ENCODE measurements at regions not wholly inside any gene's neighbourhood (a gene's known extent, or its start where the extent isn't known, plus 50 kb on each side); places are given as distances from the start of the nearest gene placed in this dataset.

- no peak for DNase-seq
Measured at GRCh38 chr13:61810065-61810464, 394.4 kb upstream of the PCDH20 start.

GRCh38 chr13:61797397-61797796 is 381.7 kb upstream of the PCDH20 start:
- no peak for DNase-seq

GRCh38 chr13:61795580-61795979 is 379.9 kb upstream of the PCDH20 start:
- no peak for DNase-seq

- DNase-seq = no peak
Measured at GRCh38 chr13:61779456-61779855, 363.8 kb upstream of the PCDH20 start.

GRCh38 chr13:61778531-61778930 is 362.9 kb upstream of the PCDH20 start:
- DNase-seq = no peak

GRCh38 chr13:61777899-61778298 is 362.2 kb upstream of the PCDH20 start:
- no peak for DNase-seq

- no peak for DNase-seq
Measured at GRCh38 chr13:61777271-61777670, 361.6 kb upstream of the PCDH20 start.

GRCh38 chr13:61774903-61775302 is 359.3 kb upstream of the PCDH20 start:
- DNase-seq = no peak

GRCh38 chr13:61770681-61771080 is 355.0 kb upstream of the PCDH20 start:
- no peak for DNase-seq

GRCh38 chr13:61768175-61768574 is 352.5 kb upstream of the PCDH20 start:
- no peak for DNase-seq

GRCh38 chr13:61766667-61767058 is 351.0 kb upstream of the PCDH20 start:
- DNase-seq = no peak

GRCh38 chr13:61765940-61766666 is 350.5 kb upstream of the PCDH20 start:
- DNase-seq = no peak

GRCh38 chr13:61765181-61765742 is 349.6 kb upstream of the PCDH20 start:
- DNase-seq = no peak

- no peak for DNase-seq
Measured at GRCh38 chr13:61761690-61762089, 346.0 kb upstream of the PCDH20 start.

GRCh38 chr13:61760102-61760501 is 344.5 kb upstream of the PCDH20 start:
- DNase-seq = no peak

GRCh38 chr13:61756031-61756430 is 340.4 kb upstream of the PCDH20 start:
- DNase-seq = no peak

GRCh38 chr13:61751039-61751438 is 335.4 kb upstream of the PCDH20 start:
- DNase-seq = no peak

GRCh38 chr13:61738236-61738750 is 322.6 kb upstream of the PCDH20 start:
- DNase-seq = no peak

GRCh38 chr13:61734683-61735082 is 319.0 kb upstream of the PCDH20 start:
- DNase-seq = no peak

GRCh38 chr13:61728471-61728870 is 312.8 kb upstream of the PCDH20 start:
- no peak for DNase-seq

- no peak for DNase-seq
Measured at GRCh38 chr13:61727767-61728166, 312.1 kb upstream of the PCDH20 start.

GRCh38 chr13:61725806-61726205 is 310.2 kb upstream of the PCDH20 start:
- DNase-seq = no peak

GRCh38 chr13:61722119-61722518 is 306.5 kb upstream of the PCDH20 start:
- no peak for DNase-seq

- DNase-seq = no peak
Measured at GRCh38 chr13:61712621-61713020, 297.0 kb upstream of the PCDH20 start.

- no peak for DNase-seq
Measured at GRCh38 chr13:61709258-61709657, 293.6 kb upstream of the PCDH20 start.
